Cerebellar cortex (tissue), 1 donor: ENCODE measurements at regions not wholly inside any gene's neighbourhood (a gene's known extent, or its start where the extent isn't known, plus 50 kb on each side); places are given as distances from the start of the nearest gene placed in this dataset.
"Not testable (repeated sequence)": the region's sequence is repeated elsewhere in the genome, so short reads cannot be mapped to it uniquely, and the experiment has no call there.

Experiments used
- DNase-seq: peaks from one replicate; pipeline ENCODE4 v3.0.0-alpha.2; 2015; ENCODE audit warnings: low spot score

GRCh38 chr3:106120356-106120755, 251.5 kb upstream of the CBLB start:
- DNase-seq, result no peak

- DNase-seq, result no peak
These were observed 252.9 kb upstream of the CBLB start for GRCh38 chr3:106121491-106122289.

- no peak for DNase-seq
These were observed 256.0 kb upstream of the CBLB start for GRCh38 chr3:106124818-106125217.

- no peak for DNase-seq
These were observed 256.5 kb upstream of the CBLB start for GRCh38 chr3:106125321-106125720.

- no peak for DNase-seq
These were observed 257.4 kb upstream of the CBLB start for GRCh38 chr3:106126067-106126845.

GRCh38 chr3:106126846-106127235, 258.0 kb upstream of the CBLB start:
- no peak for DNase-seq

- no peak for DNase-seq
These were observed 261.1 kb upstream of the CBLB start for GRCh38 chr3:106129939-106130338.

- DNase-seq, result no peak
These were observed 261.8 kb upstream of the CBLB start for GRCh38 chr3:106130384-106131198.

- no peak for DNase-seq
These were observed 266.8 kb upstream of the CBLB start for GRCh38 chr3:106135451-106136160.

GRCh38 chr3:106139826-106140225, 271.0 kb upstream of the CBLB start:
- DNase-seq, result no peak

- DNase-seq, result no peak
These were observed 271.6 kb upstream of the CBLB start for GRCh38 chr3:106140431-106140830.

GRCh38 chr3:106144030-106144429, 275.2 kb upstream of the CBLB start:
- no peak for DNase-seq

- not testable (repeated sequence) for DNase-seq
These were observed 279.7 kb upstream of the CBLB start for GRCh38 chr3:106148440-106149082.

- no peak for DNase-seq
These were observed 288.6 kb upstream of the CBLB start for GRCh38 chr3:106157411-106157810.

- DNase-seq, result no peak
These were observed 291.6 kb upstream of the CBLB start for GRCh38 chr3:106160396-106160795.

GRCh38 chr3:106161246-106161645, 292.4 kb upstream of the CBLB start:
- no peak for DNase-seq

GRCh38 chr3:106167728-106168127, 298.9 kb upstream of the CBLB start:
- DNase-seq, result no peak

- no peak for DNase-seq
These were observed 300.3 kb upstream of the CBLB start for GRCh38 chr3:106168962-106169750.

GRCh38 chr3:106170636-106171035, 301.8 kb upstream of the CBLB start:
- no peak for DNase-seq

- DNase-seq, result no peak
These were observed 303.3 kb upstream of the CBLB start for GRCh38 chr3:106172101-106172500.

GRCh38 chr3:106172780-106173179, 304.0 kb upstream of the CBLB start:
- no peak for DNase-seq
